ENCODE measurements at regions not wholly inside any gene's neighbourhood (a gene's known extent, or its start where the extent isn't known, plus 50 kb on each side); places are given as distances from the start of the nearest gene placed in this dataset.

GRCh38 chr6:147744012-147744411 is 235.5 kb downstream of the SAMD5 start:
- TF ChIP-seq ZNF274 (IDR thresholded peaks at IDR 0.05; ENCODE audit: low read depth, low read length) (no peak), YY1 (IDR thresholded peaks at IDR 0.05; ENCODE audit: insufficient read depth, insufficient read length) (no peak)

Data from NT2/D1 (cell line).